Prostate gland (tissue), 2 donors: ENCODE measurements at regions not wholly inside any gene's neighbourhood (a gene's known extent, or its start where the extent isn't known, plus 50 kb on each side); places are given as distances from the start of the nearest gene placed in this dataset.
A peak's percentile ranks its signal among the peaks of the same experiment; 100 is the strongest.

Experiments
- DNase-seq: peaks from one replicate; pipeline ENCODE4 v3.0.0-alpha.2; 2019; ENCODE audit warnings: low spot score
- H3K27ac ChIP-seq, 2 donors: fragments of 200-600 bp; sonication (generic); 2 replicates each; pipeline ENCODE4 v1.5.1; 2017 to 2019
- H3K27me3 ChIP-seq: fragments of 200-600 bp; sonication (generic); replicated peaks from 2 replicates; pipeline ENCODE4 v1.5.1; 2019; ENCODE audit not compliant: insufficient read depth
- H3K36me3 ChIP-seq, 2 donors: fragments of 200-600 bp; sonication (generic); 1 replicate in 1 of 2; 2 replicates in 1 of 2; pipeline versions ENCODE4 v1.5.1 to v1.8.1; 2017 to 2019
- H3K4me1 ChIP-seq: fragments of 200-600 bp; sonication (generic); replicated peaks from 2 replicates; pipeline ENCODE4 v1.5.1; 2019
- H3K4me3 ChIP-seq, 2 donors: fragments of 200-600 bp; sonication (generic); 2 replicates each; pipeline ENCODE4 v1.5.1; 2017 to 2019
- H3K9me3 ChIP-seq: fragments of 200-600 bp; sonication (generic); 2 replicates; pipeline ENCODE4 v1.5.1; 2017
- CTCF ChIP-seq, 4 experiments: fragments of 200-600 bp in 2 of 4; fragments of 450-650 bp in 2 of 4; sonication (generic) in 2 of 4; IDR thresholded peaks; 1 replicate in 3 of 4; 2 replicates in 1 of 4; pipeline ENCODE4 v1.5.1; 2016 to 2019; ENCODE audit warnings: antibody characterized with exemption in 4 of 4, mild to moderate bottlenecking in 2 of 4, moderate library complexity in 2 of 4
- POLR2A ChIP-seq: fragments of 450-650 bp; IDR thresholded peaks from one replicate; pipeline ENCODE4 v1.6.1; 2016; ENCODE audit warnings: antibody characterized with exemption, mild to moderate bottlenecking
- POLR2AphosphoS5 ChIP-seq: sonication (generic); formaldehyde crosslinking; IDR thresholded peaks from one replicate; pipeline ENCODE4 v1.6.1; 2017; ENCODE audit warnings: antibody characterized with exemption
- WGBS: methylation state at CpG from one replicate; pipeline ENCODE4 v1.1.5; 2018; 5-methylcytosine and 5-hydroxymethylcytosine counted together
- intact Hi-C: fragments of 100-400 bp; cut with DNase I; formaldehyde crosslinking; loops from one replicate; pipeline ENCODE4 v1.14.2; 2022

GRCh38 chr4:187919966-187920365 lies 75.6 kb upstream of the ZFP42 start:
- H3K4me1 ChIP-seq, result no peaks in the 10 kb centered on the region
- no peaks in the 10 kb centered on the region for H3K36me3 ChIP-seq
- intact Hi-C loops, result no loop called here
- TF ChIP-seq CTCF (IDR thresholded peaks at IDR 0.05) (no peak), POLR2A (no peak), POLR2AphosphoS5 (peak; percentile 21)
- WGBS, result 47% methylated on average over 3 of the region's 3 CpGs
- H3K27ac ChIP-seq, result no peak overlapping the region
- no peaks in the 10 kb centered on the region for H3K27me3 ChIP-seq
- H3K4me3 ChIP-seq, result no peak overlapping the region
- no peaks in the 10 kb centered on the region for H3K9me3 ChIP-seq
- no peak for DNase-seq

GRCh38 chr4:187921946-187922623 lies 73.5 kb upstream of the ZFP42 start:
- Histone ChIP-seq H3K36me3 (no peaks in the 10 kb centered on the region), H3K4me3 (no peak overlapping the region), H3K4me1 (no peaks in the 10 kb centered on the region), H3K27me3 (no peaks in the 10 kb centered on the region), H3K9me3 (no peaks in the 10 kb centered on the region), H3K27ac (no peak overlapping the region)
- no peak for DNase-seq
- 39% methylated on average over 8 of the region's 8 CpGs for WGBS
- no peak for TF ChIP-seq POLR2AphosphoS5
- intact Hi-C loops, result no loop called here

GRCh38 chr4:187929024-187929423 lies 66.5 kb upstream of the ZFP42 start:
- Histone ChIP-seq H3K27ac (no peak overlapping the region), H3K36me3 (no peaks in the 10 kb centered on the region), H3K4me3 (no peak overlapping the region), H3K9me3 (no peaks in the 10 kb centered on the region), H3K4me1 (no peaks in the 10 kb centered on the region), H3K27me3 (no peaks in the 10 kb centered on the region)
- WGBS, result 60% methylated on average over 7 of the region's 7 CpGs
- TF ChIP-seq POLR2AphosphoS5 (no peak), POLR2A (no peak), CTCF (IDR thresholded peaks at IDR 0.05) (no peak)
- intact Hi-C loops, result no loop called here
- no peak for DNase-seq

- Histone ChIP-seq H3K36me3 (no peaks in the 10 kb centered on the region), H3K9me3 (no peaks in the 10 kb centered on the region), H3K4me1 (no peaks in the 10 kb centered on the region), H3K4me3 (no peak overlapping the region), H3K27ac (no peak overlapping the region), H3K27me3 (no peaks in the 10 kb centered on the region)
- intact Hi-C loops, result no loop called here
- TF ChIP-seq POLR2A, result no peak
- no peak for TF ChIP-seq CTCF (IDR thresholded peaks at IDR 0.05)
- TF ChIP-seq POLR2AphosphoS5, result no peak
- 57% methylated on average over 3 of the region's 3 CpGs for WGBS
- DNase-seq, result no peak
Measured at GRCh38 chr4:187934766-187935165, 60.8 kb upstream of the ZFP42 start.

GRCh38 chr4:187937557-187937956 lies 58.0 kb upstream of the ZFP42 start:
- Histone ChIP-seq H3K9me3 (no peaks in the 10 kb centered on the region), H3K27me3 (no peaks in the 10 kb centered on the region), H3K4me1 (no peaks in the 10 kb centered on the region), H3K36me3 (no peaks in the 10 kb centered on the region), H3K27ac (no peak overlapping the region), H3K4me3 (no peak overlapping the region)
- TF ChIP-seq CTCF (IDR thresholded peaks at IDR 0.05) (no peak), POLR2AphosphoS5 (no peak), POLR2A (no peak)
- WGBS, result 97% methylated on average over 24 of the region's 25 CpGs
- no peak for DNase-seq
- intact Hi-C loops, result no loop called here
